Hepatocyte (in vitro differentiated cells): ENCODE measurements at regions not wholly inside any gene's neighbourhood (a gene's known extent, or its start where the extent isn't known, plus 50 kb on each side); places are given as distances from the start of the nearest gene placed in this dataset.

ENCODE experiments used
- CTCF ChIP-seq: fragments of 200-600 bp; sonication (generic); IDR thresholded peaks from 2 replicates; pipeline ENCODE4 v1.5.1; 2016; ENCODE audit warnings: antibody characterized with exemption, mild to moderate bottlenecking; ENCODE audit not compliant: poor library complexity
- EZH2 ChIP-seq: fragments of 200-600 bp; sonication (generic); IDR thresholded peaks from 2 replicates; pipeline ENCODE4 v1.6.1; 2016; ENCODE audit warnings: antibody characterized with exemption, mild to moderate bottlenecking, borderline replicate concordance

GRCh38 chr9:33718987-33719386, 76.4 kb upstream of the PRSS3 start:
- TF ChIP-seq CTCF (no peak), EZH2 (no peak)
